ENCODE measurements at regions not wholly inside any gene's neighbourhood (a gene's known extent, or its start where the extent isn't known, plus 50 kb on each side); places are given as distances from the start of the nearest gene placed in this dataset.
"Not testable (repeated sequence)": the region's sequence is repeated elsewhere in the genome, so short reads cannot be mapped to it uniquely, and the experiment has no call there.

- DNase-seq = no peak
Measured at GRCh38 chr11:109046284-109046992, 375.6 kb upstream of the C11orf87 start.

- no peak for DNase-seq
Measured at GRCh38 chr11:109048098-109048497, 373.9 kb upstream of the C11orf87 start.

GRCh38 chr11:109051200-109051599, 370.8 kb upstream of the C11orf87 start:
- DNase-seq = no peak

GRCh38 chr11:109059402-109059801, 362.6 kb upstream of the C11orf87 start:
- no peak for DNase-seq

DNA sequence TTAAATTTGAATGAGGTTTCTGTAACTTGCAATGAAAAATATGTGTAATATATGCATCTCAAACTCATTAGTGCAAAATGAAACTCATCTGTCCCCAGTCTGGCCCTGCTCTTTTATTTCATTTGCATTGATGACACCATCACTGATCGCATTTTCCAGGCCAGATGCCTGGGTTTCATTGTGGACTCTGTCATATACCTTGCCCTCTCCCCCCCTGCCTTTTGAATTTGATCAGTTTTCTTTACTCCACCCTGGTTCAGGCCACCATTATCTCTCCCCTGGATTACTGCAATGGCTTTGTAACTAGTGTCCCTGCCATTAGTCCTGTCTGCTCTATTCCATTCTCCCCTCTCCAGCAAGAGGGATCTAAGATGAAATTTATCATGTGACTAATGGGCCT, 360.6 kb upstream of the C11orf87 start:
- no peak for DNase-seq

GRCh38 chr11:109062445-109062844, 359.5 kb upstream of the C11orf87 start:
- no peak for DNase-seq

GRCh38 chr11:109062871-109063270, 359.1 kb upstream of the C11orf87 start:
- DNase-seq = no peak

- not testable (repeated sequence) for DNase-seq
Measured at GRCh38 chr11:109064618-109065311, 357.2 kb upstream of the C11orf87 start.

DNA sequence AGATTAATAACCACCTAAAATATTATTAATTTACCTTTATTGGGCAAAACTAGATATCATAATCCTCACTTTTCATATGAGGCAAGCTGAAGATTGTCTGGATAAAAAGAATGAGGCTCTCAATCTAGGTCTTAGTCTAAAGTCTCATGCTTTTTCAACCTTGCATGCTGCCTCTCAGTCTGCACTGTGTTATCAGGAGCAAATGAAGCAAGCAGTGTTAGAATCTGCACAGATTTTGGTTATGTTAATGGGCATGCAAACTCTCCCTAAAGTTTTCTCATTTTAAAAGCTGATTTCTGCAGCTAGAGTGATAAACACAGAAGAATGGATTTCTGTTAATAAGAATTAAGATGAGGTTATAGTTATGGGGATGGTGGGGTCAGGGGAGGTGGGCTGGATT, 350.7 kb upstream of the C11orf87 start:
- no peak for DNase-seq

DNA sequence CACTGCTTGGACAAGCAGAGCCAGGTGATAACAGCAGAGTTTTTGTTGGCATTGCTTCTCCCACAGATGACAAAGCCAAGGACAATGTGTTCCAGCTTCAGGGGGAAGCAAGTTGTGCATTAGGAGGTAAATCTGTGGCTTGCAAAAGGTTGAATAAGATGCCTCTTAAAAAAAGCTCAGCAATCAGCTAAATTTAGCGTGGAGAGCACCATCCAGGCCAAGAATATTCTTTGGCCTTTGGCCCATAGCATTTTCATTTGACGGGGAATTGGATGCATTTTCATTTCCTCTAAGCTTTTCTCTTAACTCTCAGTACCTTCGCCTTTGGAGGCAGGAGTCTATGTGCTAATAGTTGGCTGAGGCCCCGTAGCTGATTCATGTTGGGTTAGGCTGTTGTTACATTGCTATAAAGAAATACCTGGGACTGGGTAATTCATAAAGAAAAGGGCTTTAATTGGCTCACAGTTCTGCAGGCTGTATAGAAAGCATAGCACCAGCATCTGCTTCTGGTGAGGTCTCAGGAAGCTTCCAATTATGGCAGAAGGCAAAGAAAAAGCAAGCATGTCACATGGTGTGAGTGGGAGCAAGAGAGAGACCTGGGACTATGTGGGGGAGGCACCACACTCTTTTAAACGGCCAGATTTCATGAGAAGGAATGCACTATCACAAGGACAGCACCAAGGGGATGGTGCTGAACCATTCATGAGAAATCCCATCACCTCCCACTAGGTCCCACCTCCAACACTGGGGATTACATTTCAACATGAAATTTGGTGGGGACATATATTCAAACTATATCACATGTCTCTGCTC, 350.1 kb upstream of the C11orf87 start:
- DNase-seq = no peak

DNA sequence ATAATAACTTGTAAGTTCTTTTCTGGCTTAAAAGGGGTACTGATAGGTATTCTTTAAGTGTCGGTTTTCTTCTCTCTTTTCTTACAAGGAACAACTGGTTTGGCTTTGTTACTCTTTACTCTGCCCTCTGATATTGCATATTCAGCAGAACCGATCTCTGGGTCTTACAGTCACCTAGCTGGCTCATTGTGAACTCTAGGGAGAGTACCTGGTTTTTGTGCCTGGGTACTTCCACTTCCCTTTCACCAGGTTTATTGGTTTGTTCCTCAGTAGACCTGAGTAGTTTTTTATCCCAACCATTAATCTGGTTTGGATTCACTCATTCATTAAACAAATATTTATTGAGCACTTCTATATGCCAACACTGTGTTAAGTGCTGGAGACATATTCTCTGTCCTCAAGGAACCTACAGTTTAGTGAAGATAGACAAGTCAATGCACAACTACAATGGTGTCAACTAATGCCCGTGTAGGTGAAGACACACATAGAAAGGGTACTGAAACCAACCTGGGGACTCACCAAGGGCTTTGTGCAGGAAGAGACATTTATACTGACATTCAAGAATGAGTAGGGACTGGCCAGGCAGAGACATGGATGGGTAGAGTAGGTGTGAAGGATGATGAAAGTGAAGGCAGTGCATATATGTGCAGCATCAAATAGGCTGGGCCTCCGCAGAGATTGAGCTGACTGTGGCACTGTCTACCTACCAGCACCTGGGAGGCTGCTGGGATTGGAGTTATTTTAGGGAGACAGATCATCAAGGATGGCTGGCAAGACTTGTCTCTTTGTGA, 348.8 kb upstream of the C11orf87 start:
- no peak for DNase-seq

DNA sequence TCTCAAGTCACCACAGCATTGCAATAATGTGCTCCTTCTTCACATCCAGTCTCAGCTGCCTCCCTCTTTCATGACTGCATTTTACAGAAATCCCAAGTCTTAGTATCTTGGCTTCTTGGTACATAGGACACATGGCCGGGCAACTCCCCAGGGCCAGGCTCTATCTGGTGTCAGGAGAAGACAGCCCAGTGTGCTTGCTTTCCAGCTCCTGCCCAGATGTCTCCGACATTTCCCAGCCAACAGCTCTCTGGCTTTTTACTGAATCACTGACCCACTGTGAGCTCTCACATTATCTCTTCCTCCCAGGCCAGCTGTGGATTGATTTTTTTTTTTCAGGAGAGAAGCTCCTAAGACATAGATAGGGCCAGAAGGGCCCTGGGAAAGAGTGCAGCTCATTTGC, 346.0 kb upstream of the C11orf87 start:
- DNase-seq = no peak

DNA sequence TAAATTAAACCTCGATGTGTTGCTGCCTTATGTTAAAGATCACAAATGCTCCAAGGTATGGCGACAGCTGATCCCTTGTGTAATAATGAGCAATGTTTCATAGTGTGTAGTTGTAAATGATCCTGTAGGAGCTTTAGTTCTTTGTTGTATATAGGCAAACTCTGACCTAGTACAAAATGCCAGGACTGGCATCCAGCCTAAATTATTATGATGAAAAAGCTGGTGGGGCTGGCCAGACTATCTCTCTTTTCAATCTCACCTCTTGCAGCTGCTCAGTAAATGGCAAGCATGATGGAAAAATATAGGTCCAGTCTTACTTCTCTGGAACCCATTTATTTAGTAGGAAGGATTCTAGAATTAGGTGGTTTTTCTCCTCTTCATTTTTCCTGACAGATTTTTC, 345.1 kb upstream of the C11orf87 start:
- no peak for DNase-seq

GRCh38 chr11:109077291-109077920, 344.6 kb upstream of the C11orf87 start:
- DNase-seq = no peak

GRCh38 chr11:109085708-109086373, 336.1 kb upstream of the C11orf87 start:
- DNase-seq = no peak

- no peak for DNase-seq
Measured at GRCh38 chr11:109086931-109087330, 335.1 kb upstream of the C11orf87 start.

- no peak for DNase-seq
Measured at GRCh38 chr11:109088086-109088485, 333.9 kb upstream of the C11orf87 start.

- DNase-seq = no peak
Measured at GRCh38 chr11:109089144-109089543, 332.8 kb upstream of the C11orf87 start.

GRCh38 chr11:109093354-109093753, 328.6 kb upstream of the C11orf87 start:
- DNase-seq = no peak

DNA sequence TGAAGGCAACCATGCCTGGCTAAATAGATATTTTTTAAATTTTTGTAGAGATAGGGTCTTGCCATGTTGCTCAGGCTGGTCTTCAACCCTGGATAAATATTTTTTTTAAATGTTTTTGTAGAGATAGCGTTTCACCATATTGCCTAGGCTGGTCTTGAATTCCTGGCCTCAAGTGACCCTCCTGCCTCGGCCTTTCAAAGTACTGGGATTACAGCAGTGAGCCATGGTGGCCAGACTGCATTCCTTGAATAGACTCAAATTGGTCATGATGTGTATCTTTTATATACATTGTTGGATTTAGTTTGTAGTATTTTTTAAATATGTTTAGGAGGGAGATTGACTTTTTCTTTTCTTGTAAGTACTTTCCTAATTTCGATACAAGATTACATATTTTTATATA, 325.7 kb upstream of the C11orf87 start:
- no peak for DNase-seq

GRCh38 chr11:109106151-109106906, 315.7 kb upstream of the C11orf87 start:
- no peak for DNase-seq
